ENCODE measurements at regions not wholly inside any gene's neighbourhood (a gene's known extent, or its start where the extent isn't known, plus 50 kb on each side); places are given as distances from the start of the nearest gene placed in this dataset.
"Not testable (repeated sequence)": the region's sequence is repeated elsewhere in the genome, so short reads cannot be mapped to it uniquely, and the experiment has no call there.

DNA sequence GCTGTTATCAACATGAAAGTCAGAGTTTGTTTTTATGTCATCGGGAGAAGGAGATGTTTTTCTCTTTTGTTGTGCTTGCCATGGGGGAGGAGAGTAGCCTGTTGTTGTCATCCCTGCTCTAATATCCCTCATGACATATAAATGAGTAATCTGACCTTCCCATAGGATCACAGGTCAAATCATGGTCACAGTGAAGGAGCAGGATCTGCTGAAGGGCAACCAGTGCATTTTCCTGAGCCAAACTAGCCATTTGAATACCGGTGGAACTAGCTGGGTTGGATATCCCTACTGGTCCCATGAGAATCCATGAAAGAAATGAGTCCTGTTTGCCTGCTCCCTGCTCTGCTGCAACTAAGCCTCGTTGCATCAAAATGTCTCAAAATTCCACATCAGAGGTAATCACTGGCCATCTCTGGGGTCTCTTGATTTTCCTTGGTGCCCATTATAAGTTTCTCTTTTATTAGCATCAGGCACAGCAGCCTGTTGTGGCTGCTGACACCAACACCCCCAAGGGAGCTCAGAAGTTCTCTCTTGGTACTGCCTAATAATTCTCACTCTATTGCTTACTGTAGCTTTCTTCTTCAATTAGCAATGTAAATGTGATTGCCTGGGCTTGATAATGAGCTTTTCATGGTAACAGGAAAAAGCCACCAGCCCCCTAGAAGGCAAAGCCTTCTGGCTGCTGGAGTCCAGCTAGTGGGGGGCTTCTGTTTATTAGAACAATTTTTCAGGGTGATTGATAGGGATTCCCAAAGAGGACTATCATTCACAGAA is 211.4 kb upstream of the ERCC4 start:
- H3K9me3 Mint-ChIP-seq (ENCODE audit: unreplicated experiment), result no peaks in the 10 kb centered on the region
- no peaks in the 10 kb centered on the region for H3K4me1 Mint-ChIP-seq (ENCODE audit: unreplicated experiment)
- no peak overlapping the region for H3K27ac Mint-ChIP-seq (ENCODE audit: unreplicated experiment)
- TF ChIP-seq CTCF (IDR thresholded peaks at IDR 0.05; ENCODE audit: unreplicated experiment), result no peak
- H3K4me3 Mint-ChIP-seq (ENCODE audit: unreplicated experiment), result no peak overlapping the region
- no peak for DNase-seq (ENCODE audit: low spot score)
- no peaks in the 10 kb centered on the region for H3K27me3 Mint-ChIP-seq (ENCODE audit: unreplicated experiment)
- H3K36me3 Mint-ChIP-seq (ENCODE audit: low read depth, unreplicated experiment), result no peaks in the 10 kb centered on the region

GRCh38 chr16:13718748-13719147 is 201.2 kb upstream of the ERCC4 start:
- H3K27me3 Mint-ChIP-seq (ENCODE audit: unreplicated experiment), result no peaks in the 10 kb centered on the region
- no peaks in the 10 kb centered on the region for H3K4me1 Mint-ChIP-seq (ENCODE audit: unreplicated experiment)
- no peak for DNase-seq (ENCODE audit: low spot score)
- no peaks in the 10 kb centered on the region for H3K36me3 Mint-ChIP-seq (ENCODE audit: low read depth, unreplicated experiment)
- TF ChIP-seq CTCF (IDR thresholded peaks at IDR 0.05; ENCODE audit: unreplicated experiment), result no peak
- H3K27ac Mint-ChIP-seq (ENCODE audit: unreplicated experiment), result no peak overlapping the region
- H3K9me3 Mint-ChIP-seq (ENCODE audit: unreplicated experiment), result no peaks in the 10 kb centered on the region
- H3K4me3 Mint-ChIP-seq (ENCODE audit: unreplicated experiment), result no peak overlapping the region

GRCh38 chr16:13727943-13728342 is 192.0 kb upstream of the ERCC4 start:
- Mint-ChIP-seq H3K9me3 (ENCODE audit: unreplicated experiment) (no peaks in the 10 kb centered on the region), H3K27ac (ENCODE audit: unreplicated experiment) (no peak overlapping the region), H3K4me1 (ENCODE audit: unreplicated experiment) (no peaks in the 10 kb centered on the region), H3K36me3 (ENCODE audit: low read depth, unreplicated experiment) (no peaks in the 10 kb centered on the region), H3K27me3 (ENCODE audit: unreplicated experiment) (peaks cover 1% of the 10 kb centered on the region), H3K4me3 (ENCODE audit: unreplicated experiment) (no peak overlapping the region)
- TF ChIP-seq CTCF (IDR thresholded peaks at IDR 0.05; ENCODE audit: unreplicated experiment), result no peak
- DNase-seq (ENCODE audit: low spot score), result no peak

GRCh38 chr16:13733561-13733960 is 186.4 kb upstream of the ERCC4 start:
- peaks cover 1% of the 10 kb centered on the region for H3K27me3 Mint-ChIP-seq (ENCODE audit: unreplicated experiment)
- no peaks in the 10 kb centered on the region for H3K9me3 Mint-ChIP-seq (ENCODE audit: unreplicated experiment)
- no peak for DNase-seq (ENCODE audit: low spot score)
- TF ChIP-seq CTCF (IDR thresholded peaks at IDR 0.05; ENCODE audit: unreplicated experiment), result no peak
- no peaks in the 10 kb centered on the region for H3K36me3 Mint-ChIP-seq (ENCODE audit: low read depth, unreplicated experiment)
- no peaks in the 10 kb centered on the region for H3K4me1 Mint-ChIP-seq (ENCODE audit: unreplicated experiment)
- no peak overlapping the region for H3K4me3 Mint-ChIP-seq (ENCODE audit: unreplicated experiment)
- H3K27ac Mint-ChIP-seq (ENCODE audit: unreplicated experiment), result no peak overlapping the region

DNA sequence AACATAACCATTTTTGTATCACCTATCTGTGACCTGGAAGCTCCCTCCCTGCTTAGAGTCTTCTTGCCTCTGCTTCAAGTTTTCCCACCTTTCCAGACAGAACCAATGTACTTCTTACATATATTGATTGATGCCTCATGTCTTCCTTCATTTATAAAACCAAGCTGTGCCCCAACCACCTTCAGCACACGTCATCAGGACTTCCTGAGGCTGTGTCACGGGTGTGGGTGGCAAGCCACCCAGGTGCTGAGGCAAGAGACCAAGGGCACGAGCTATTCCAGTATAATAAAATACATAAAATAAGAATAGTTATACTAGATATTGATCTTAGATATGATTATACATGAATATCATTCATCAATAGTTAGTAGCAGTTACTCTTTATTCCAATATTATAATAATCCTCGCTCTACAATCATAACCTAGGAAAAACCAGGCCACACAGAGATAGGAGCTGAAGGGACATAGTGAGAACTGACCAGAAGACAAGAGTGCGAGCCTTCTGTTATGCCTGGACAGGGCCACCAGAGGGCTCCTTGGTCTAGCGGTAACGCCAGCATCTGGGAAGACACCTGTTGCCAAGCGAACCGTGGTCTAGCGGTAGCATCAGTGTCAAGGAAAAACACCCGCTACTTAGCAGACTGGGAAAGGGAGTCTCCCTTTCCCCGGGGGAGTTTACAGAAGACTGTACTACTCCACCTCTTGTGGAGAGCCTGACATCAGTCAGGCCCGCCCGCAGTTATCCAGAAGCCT is 180.2 kb upstream of the ERCC4 start:
- H3K9me3 Mint-ChIP-seq (ENCODE audit: unreplicated experiment); H3K27ac Mint-ChIP-seq (ENCODE audit: unreplicated experiment); DNase-seq (ENCODE audit: low spot score); H3K36me3 Mint-ChIP-seq (ENCODE audit: low read depth, unreplicated experiment); H3K4me3 Mint-ChIP-seq (ENCODE audit: unreplicated experiment); H3K27me3 Mint-ChIP-seq (ENCODE audit: unreplicated experiment); H3K4me1 Mint-ChIP-seq (ENCODE audit: unreplicated experiment): not testable (repeated sequence)

Data from endothelial cell (in vitro differentiated cells).